ENCODE measurements at regions not wholly inside any gene's neighbourhood (a gene's known extent, or its start where the extent isn't known, plus 50 kb on each side); places are given as distances from the start of the nearest gene placed in this dataset.
A peak's percentile ranks its signal among the peaks of the same experiment; 100 is the strongest.

- no peak for DNase-seq (ENCODE audit: low read depth)
- TF ChIP-seq, protein P1, sequence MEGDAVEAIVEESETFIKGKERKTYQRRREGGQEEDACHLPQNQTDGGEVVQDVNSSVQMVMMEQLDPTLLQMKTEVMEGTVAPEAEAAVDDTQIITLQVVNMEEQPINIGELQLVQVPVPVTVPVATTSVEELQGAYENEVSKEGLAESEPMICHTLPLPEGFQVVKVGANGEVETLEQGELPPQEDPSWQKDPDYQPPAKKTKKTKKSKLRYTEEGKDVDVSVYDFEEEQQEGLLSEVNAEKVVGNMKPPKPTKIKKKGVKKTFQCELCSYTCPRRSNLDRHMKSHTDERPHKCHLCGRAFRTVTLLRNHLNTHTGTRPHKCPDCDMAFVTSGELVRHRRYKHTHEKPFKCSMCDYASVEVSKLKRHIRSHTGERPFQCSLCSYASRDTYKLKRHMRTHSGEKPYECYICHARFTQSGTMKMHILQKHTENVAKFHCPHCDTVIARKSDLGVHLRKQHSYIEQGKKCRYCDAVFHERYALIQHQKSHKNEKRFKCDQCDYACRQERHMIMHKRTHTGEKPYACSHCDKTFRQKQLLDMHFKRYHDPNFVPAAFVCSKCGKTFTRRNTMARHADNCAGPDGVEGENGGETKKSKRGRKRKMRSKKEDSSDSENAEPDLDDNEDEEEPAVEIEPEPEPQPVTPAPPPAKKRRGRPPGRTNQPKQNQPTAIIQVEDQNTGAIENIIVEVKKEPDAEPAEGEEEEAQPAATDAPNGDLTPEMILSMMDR (IDR thresholded peaks at IDR 0.05; ENCODE audit: insufficient read depth, low read depth, low read length, missing control alignments): no peak
- no peak overlapping the region for H3K4me3 ChIP-seq (ENCODE audit: low read length)
Observed at GRCh38 chr6:139557547-139557946, 183.1 kb upstream of the CITED2 start.

DNA sequence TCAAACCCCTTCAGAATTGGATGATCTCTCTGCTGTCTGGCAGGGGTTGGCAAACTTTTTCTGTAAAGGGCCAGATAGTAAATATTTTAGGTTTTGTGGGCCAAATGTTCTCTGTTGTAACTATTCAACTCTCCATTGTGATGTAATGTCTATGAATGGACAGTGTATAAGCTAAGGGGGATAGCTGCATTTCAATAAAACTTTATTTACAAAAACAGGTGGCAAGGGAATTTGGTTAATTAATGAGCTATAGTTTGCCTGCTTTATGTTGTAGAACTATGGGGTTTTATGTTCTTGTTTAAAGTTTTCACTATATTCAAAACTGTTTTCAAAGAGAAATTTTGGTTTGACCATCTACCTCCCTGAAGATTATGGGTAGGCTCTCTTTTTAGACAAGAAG, 182.1 kb upstream of the CITED2 start:
- TF ChIP-seq, protein P1 (IDR thresholded peaks at IDR 0.05; ENCODE audit: insufficient read depth, low read depth, low read length, missing control alignments): no peak
- no peak for DNase-seq (ENCODE audit: low read depth)
- no peak overlapping the region for H3K4me3 ChIP-seq (ENCODE audit: low read length)

DNA sequence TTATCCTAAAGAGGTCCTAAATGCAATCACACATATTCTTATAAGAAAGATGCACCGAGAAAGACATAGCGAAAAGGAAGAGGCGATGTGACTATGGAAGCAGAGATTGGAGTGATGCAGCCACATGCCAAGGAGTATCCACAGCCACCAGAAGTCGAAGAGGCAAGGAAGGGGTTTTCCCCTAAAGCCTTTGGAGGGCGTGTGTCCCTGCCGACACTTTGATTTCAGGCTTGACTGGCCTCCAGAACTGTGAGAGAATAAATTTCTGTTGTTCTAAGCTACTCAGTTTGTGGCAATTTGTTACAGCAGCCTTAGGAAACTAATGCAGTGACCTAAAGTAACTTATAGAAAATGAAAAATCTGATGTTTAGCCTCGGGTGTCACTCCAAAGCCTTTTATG, 179.5 kb upstream of the CITED2 start:
- no peak for DNase-seq (ENCODE audit: low read depth)
- TF ChIP-seq, protein P1 (IDR thresholded peaks at IDR 0.05; ENCODE audit: insufficient read depth, low read depth, low read length, missing control alignments): no peak
- no peak overlapping the region for H3K4me3 ChIP-seq (ENCODE audit: low read length)

DNA sequence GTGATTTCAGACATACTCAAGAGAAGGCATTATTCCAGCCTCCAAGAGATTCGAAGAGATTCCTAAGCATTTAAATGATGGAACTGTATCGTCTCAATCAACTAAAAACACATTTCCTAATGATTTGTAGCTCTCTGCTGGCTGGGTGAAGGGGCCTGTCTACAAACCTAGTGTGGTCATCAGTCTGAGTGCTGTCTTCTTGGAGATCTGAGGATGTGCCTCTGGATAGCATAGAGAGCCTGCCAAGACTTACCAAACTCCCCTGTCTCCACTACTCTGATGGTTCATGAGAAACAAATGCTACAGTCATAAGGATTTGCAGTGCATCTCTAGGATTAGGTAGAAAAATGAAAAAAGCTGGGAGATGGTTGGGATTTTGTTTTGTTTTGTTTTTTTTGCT, 176.9 kb upstream of the CITED2 start:
- TF ChIP-seq, protein P1 (IDR thresholded peaks at IDR 0.05; ENCODE audit: insufficient read depth, low read depth, low read length, missing control alignments): no peak
- H3K4me3 ChIP-seq (ENCODE audit: low read length): no peak overlapping the region
- no peak for DNase-seq (ENCODE audit: low read depth)

- no peak overlapping the region for H3K4me3 ChIP-seq (ENCODE audit: low read length)
- DNase-seq (ENCODE audit: low read depth): no peak
- TF ChIP-seq, protein P1 (IDR thresholded peaks at IDR 0.05; ENCODE audit: insufficient read depth, low read depth, low read length, missing control alignments): no peak
Observed at GRCh38 chr6:139550361-139550760, 175.9 kb upstream of the CITED2 start.

DNA sequence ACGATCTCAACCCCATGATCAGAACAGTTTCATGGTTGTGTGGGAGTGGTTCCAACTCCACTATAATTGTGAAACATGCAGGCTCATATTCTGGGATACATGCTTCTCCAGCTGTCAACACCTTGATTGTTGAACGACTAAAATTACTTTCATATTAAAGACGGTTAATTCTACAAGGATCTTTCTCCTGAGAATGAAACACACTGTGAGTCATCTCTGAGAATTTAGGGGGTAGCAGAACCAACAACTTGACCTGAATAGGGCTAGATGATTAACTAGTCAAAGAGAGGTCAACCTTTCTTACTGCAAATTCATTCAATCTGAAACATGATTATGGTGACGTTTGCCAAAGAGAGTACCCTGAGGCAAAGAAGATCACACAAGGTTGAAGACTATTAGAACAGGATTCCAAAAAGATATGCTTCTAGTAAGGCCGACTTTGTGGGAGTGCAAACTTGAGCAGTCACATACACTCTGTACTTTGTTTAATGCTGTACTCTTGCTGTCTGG, 175.2 kb upstream of the CITED2 start:
- H3K4me3 ChIP-seq (ENCODE audit: low read length): no peak overlapping the region
- peak; percentile 45 for DNase-seq (ENCODE audit: low read depth)
- TF ChIP-seq, protein P1 (IDR thresholded peaks at IDR 0.05; ENCODE audit: insufficient read depth, low read depth, low read length, missing control alignments): no peak

DNA sequence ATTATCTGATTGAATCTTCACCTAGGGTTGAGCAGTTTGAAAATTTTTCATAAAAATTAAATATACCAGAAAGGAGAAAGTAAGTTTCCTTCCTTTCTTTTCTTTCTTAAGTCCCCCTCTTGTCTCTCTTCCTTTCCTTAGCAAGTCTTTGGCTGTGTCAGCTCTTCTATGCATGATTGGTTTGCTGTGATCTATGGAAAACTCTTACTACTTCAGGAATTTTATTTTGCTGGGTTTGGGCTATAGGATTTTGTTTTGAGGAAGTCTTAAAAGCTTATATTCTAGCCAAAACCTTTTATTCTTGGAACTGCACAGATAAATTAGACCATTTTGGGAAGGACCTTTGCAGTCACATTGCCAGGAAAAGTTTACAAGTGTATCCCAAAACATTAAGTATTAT, 173.4 kb upstream of the CITED2 start:
- TF ChIP-seq, protein P1 (IDR thresholded peaks at IDR 0.05; ENCODE audit: insufficient read depth, low read depth, low read length, missing control alignments): no peak
- no peak for DNase-seq (ENCODE audit: low read depth)
- H3K4me3 ChIP-seq (ENCODE audit: low read length): no peak overlapping the region

Data from epithelial cell of esophagus (primary cell).